ENCODE measurements at regions not wholly inside any gene's neighbourhood (a gene's known extent, or its start where the extent isn't known, plus 50 kb on each side); places are given as distances from the start of the nearest gene placed in this dataset.

- no peak for DNase-seq
These were observed 128.5 kb upstream of the GALNT2 start for GRCh38 chr1:229938551-229938950.

- DNase-seq = peak; percentile 93
These were observed 126.4 kb upstream of the GALNT2 start for GRCh38 chr1:229940684-229941083.

- DNase-seq = no peak
These were observed 125.9 kb upstream of the GALNT2 start for GRCh38 chr1:229941160-229941559.

GRCh38 chr1:229941831-229942230, 125.2 kb upstream of the GALNT2 start:
- no peak for DNase-seq

- DNase-seq = no peak
These were observed 124.5 kb upstream of the GALNT2 start for GRCh38 chr1:229942501-229942900.

GRCh38 chr1:229943148-229943714, 123.8 kb upstream of the GALNT2 start:
- DNase-seq = no peak

- no peak for DNase-seq
These were observed 122.9 kb upstream of the GALNT2 start for GRCh38 chr1:229943988-229944743.

- no peak for DNase-seq
These were observed 121.2 kb upstream of the GALNT2 start for GRCh38 chr1:229945795-229946194.

- DNase-seq = peak; percentile 59
These were observed 119.1 kb upstream of the GALNT2 start for GRCh38 chr1:229947968-229948367.

GRCh38 chr1:229948438-229948837, 118.6 kb upstream of the GALNT2 start:
- DNase-seq = no peak

GRCh38 chr1:229949500-229949899, 117.5 kb upstream of the GALNT2 start:
- DNase-seq = no peak

GRCh38 chr1:229950020-229950419, 117.0 kb upstream of the GALNT2 start:
- no peak for DNase-seq

GRCh38 chr1:229950908-229951307, 116.1 kb upstream of the GALNT2 start:
- DNase-seq = no peak

- DNase-seq = no peak
These were observed 115.0 kb upstream of the GALNT2 start for GRCh38 chr1:229951856-229952534.

GRCh38 chr1:229952670-229953520, 114.1 kb upstream of the GALNT2 start:
- DNase-seq = no peak

GRCh38 chr1:229953736-229954326, 113.2 kb upstream of the GALNT2 start:
- no peak for DNase-seq

GRCh38 chr1:229964281-229964680, 102.8 kb upstream of the GALNT2 start:
- DNase-seq = no peak

GRCh38 chr1:229970714-229971113, 96.3 kb upstream of the GALNT2 start:
- DNase-seq = no peak

GRCh38 chr1:229971141-229971540, 95.9 kb upstream of the GALNT2 start:
- no peak for DNase-seq

GRCh38 chr1:229972600-229973296, 94.3 kb upstream of the GALNT2 start:
- DNase-seq = no peak

- no peak for DNase-seq
These were observed 93.8 kb upstream of the GALNT2 start for GRCh38 chr1:229973297-229973612.

GRCh38 chr1:229975047-229975446, 92.0 kb upstream of the GALNT2 start:
- no peak for DNase-seq

Measured in fibroblast of upper back skin (primary cell).